ENCODE measurements at regions not wholly inside any gene's neighbourhood (a gene's known extent, or its start where the extent isn't known, plus 50 kb on each side); places are given as distances from the start of the nearest gene placed in this dataset.

DNA sequence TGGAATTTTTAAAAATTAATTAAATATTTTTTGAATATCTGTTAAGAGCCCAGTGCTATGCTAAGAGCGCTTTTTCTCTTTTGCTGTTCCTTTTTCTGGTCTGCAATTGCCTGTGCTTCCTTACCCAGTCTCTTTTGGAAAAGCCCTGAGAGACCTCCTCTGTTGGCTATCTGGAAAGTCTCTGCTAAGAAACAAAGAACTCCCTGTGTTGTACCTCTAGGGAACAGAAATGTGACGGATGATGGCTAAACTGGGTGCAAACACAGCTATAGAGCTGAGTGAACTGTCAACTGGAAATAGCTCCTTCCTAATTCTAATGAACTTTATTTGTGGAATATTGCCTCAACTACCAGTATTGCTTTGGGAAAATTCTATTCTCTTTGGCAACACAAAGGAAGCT, 261.6 kb upstream of the NOVA1 start:
- no peak for DNase-seq (ENCODE audit: low spot score)
- Histone ChIP-seq H3K18ac (ENCODE audit: low read length) (no peak overlapping the region), H2BK12ac (ENCODE audit: low read length) (no peak overlapping the region), H2AK5ac (ENCODE audit: low read depth, low read length) (no peak overlapping the region), H3K9ac (ENCODE audit: low read depth, low read length, poor library complexity) (no peak overlapping the region), H2BK15ac (ENCODE audit: low read length) (no peak overlapping the region), H3K27me3 (ENCODE audit: control insufficient read depth in 3 of 3, insufficient read depth in 3 of 3, low read depth in 1 of 3, low read length in 3 of 3) (no peaks in the 10 kb centered on the region), H3K23ac (ENCODE audit: low read depth, low read length, poor library complexity) (no peak overlapping the region), H2BK120ac (ENCODE audit: low read depth, low read length) (no peak overlapping the region), H3K14ac (ENCODE audit: low read length) (no peak overlapping the region), H2AFZ (ENCODE audit: low read length) (no peak overlapping the region), H3K4ac (ENCODE audit: low read length) (no peak overlapping the region), H4K8ac (ENCODE audit: low read depth, low read length) (no peak overlapping the region), H4K91ac (ENCODE audit: low read depth, low read length, poor library complexity) (no peak overlapping the region), H3K9me3 (replicated peaks in 1 of 2; ENCODE audit: control insufficient read depth in 2 of 2, insufficient read depth in 1 of 2, low read depth in 1 of 2, low read length in 2 of 2) (no peaks in the 10 kb centered on the region), H3K4me2 (ENCODE audit: insufficient read depth, low read length, poor library complexity, severe bottlenecking) (no peak overlapping the region), H2BK5ac (ENCODE audit: low read length) (no peak overlapping the region), H3K4me3 (ENCODE audit: low read length in 2 of 2) (no peak overlapping the region), H3K4me1 (ENCODE audit: control insufficient read depth in 2 of 2, insufficient read depth in 1 of 2, low read depth in 1 of 2, low read length in 2 of 2) (no peaks in the 10 kb centered on the region), H3K27ac (replicated peaks; ENCODE audit: low read length) (no peak overlapping the region), H3K36me3 (replicated peaks in 1 of 2; ENCODE audit: control insufficient read depth in 2 of 2, insufficient read depth in 2 of 2, low read length in 2 of 2) (no peaks in the 10 kb centered on the region), H3K79me1 (ENCODE audit: low read depth, low read length) (no peaks in the 10 kb centered on the region)
- WGBS, 2 donors (ENCODE audit: extremely low coverage in 2 of 2, insufficient read length in 2 of 2, insufficient replicate concordance in 1 of 2): no CpG with 5 or more reads among the region's 2 CpGs

- no peak overlapping the region for H3K4me2 ChIP-seq (ENCODE audit: insufficient read depth, low read length, poor library complexity, severe bottlenecking)
- no peaks in the 10 kb centered on the region for H3K36me3 ChIP-seq (replicated peaks in 1 of 2; ENCODE audit: control insufficient read depth in 2 of 2, insufficient read depth in 2 of 2, low read length in 2 of 2)
- no peak for DNase-seq (ENCODE audit: low spot score)
- no peak overlapping the region for H2AK5ac ChIP-seq (ENCODE audit: low read depth, low read length)
- no peak overlapping the region for H4K91ac ChIP-seq (ENCODE audit: low read depth, low read length, poor library complexity)
- no peak overlapping the region for H4K8ac ChIP-seq (ENCODE audit: low read depth, low read length)
- no peak overlapping the region for H2BK15ac ChIP-seq (ENCODE audit: low read length)
- no peak overlapping the region for H3K4me3 ChIP-seq (ENCODE audit: low read length in 2 of 2)
- no peak overlapping the region for H3K27ac ChIP-seq (replicated peaks; ENCODE audit: low read length)
- H3K14ac ChIP-seq (ENCODE audit: low read length): no peak overlapping the region
- no peak overlapping the region for H2BK12ac ChIP-seq (ENCODE audit: low read length)
- no peaks in the 10 kb centered on the region for H3K4me1 ChIP-seq (ENCODE audit: control insufficient read depth in 2 of 2, insufficient read depth in 1 of 2, low read depth in 1 of 2, low read length in 2 of 2)
- H3K9me3 ChIP-seq (replicated peaks in 1 of 2; ENCODE audit: control insufficient read depth in 2 of 2, insufficient read depth in 1 of 2, low read depth in 1 of 2, low read length in 2 of 2): no peaks in the 10 kb centered on the region
- no peak overlapping the region for H2AFZ ChIP-seq (ENCODE audit: low read length)
- no peak overlapping the region for H2BK120ac ChIP-seq (ENCODE audit: low read depth, low read length)
- WGBS, 2 donors (ENCODE audit: extremely low coverage in 2 of 2, insufficient read length in 2 of 2, insufficient replicate concordance in 1 of 2): no CpG with 5 or more reads among the region's 3 CpGs
- no peak overlapping the region for H2BK5ac ChIP-seq (ENCODE audit: low read length)
- H3K9ac ChIP-seq (ENCODE audit: low read depth, low read length, poor library complexity): no peak overlapping the region
- H3K4ac ChIP-seq (ENCODE audit: low read length): no peak overlapping the region
- no peak overlapping the region for H3K18ac ChIP-seq (ENCODE audit: low read length)
- no peak overlapping the region for H3K23ac ChIP-seq (ENCODE audit: low read depth, low read length, poor library complexity)
- H3K27me3 ChIP-seq (ENCODE audit: control insufficient read depth in 3 of 3, insufficient read depth in 3 of 3, low read depth in 1 of 3, low read length in 3 of 3): no peaks in the 10 kb centered on the region
- H3K79me1 ChIP-seq (ENCODE audit: low read depth, low read length): no peaks in the 10 kb centered on the region
These were observed 262.3 kb upstream of the NOVA1 start for GRCh38 chr14:26860111-26860510.

- no peak overlapping the region for H3K9ac ChIP-seq (ENCODE audit: low read depth, low read length, poor library complexity)
- H2AK5ac ChIP-seq (ENCODE audit: low read depth, low read length): no peak overlapping the region
- DNase-seq (ENCODE audit: low spot score): no peak
- H3K9me3 ChIP-seq (replicated peaks in 1 of 2; ENCODE audit: control insufficient read depth in 2 of 2, insufficient read depth in 1 of 2, low read depth in 1 of 2, low read length in 2 of 2): no peaks in the 10 kb centered on the region
- H3K18ac ChIP-seq (ENCODE audit: low read length): no peak overlapping the region
- no peak overlapping the region for H2AFZ ChIP-seq (ENCODE audit: low read length)
- no peak overlapping the region for H3K23ac ChIP-seq (ENCODE audit: low read depth, low read length, poor library complexity)
- no peak overlapping the region for H3K27ac ChIP-seq (replicated peaks; ENCODE audit: low read length)
- no peak overlapping the region for H3K14ac ChIP-seq (ENCODE audit: low read length)
- H3K36me3 ChIP-seq (replicated peaks in 1 of 2; ENCODE audit: control insufficient read depth in 2 of 2, insufficient read depth in 2 of 2, low read length in 2 of 2): no peaks in the 10 kb centered on the region
- no peaks in the 10 kb centered on the region for H3K27me3 ChIP-seq (ENCODE audit: control insufficient read depth in 3 of 3, insufficient read depth in 3 of 3, low read depth in 1 of 3, low read length in 3 of 3)
- peaks cover 0 to 2% of the 10 kb centered on the region in 2 donors for H3K4me1 ChIP-seq (ENCODE audit: control insufficient read depth in 2 of 2, insufficient read depth in 1 of 2, low read depth in 1 of 2, low read length in 2 of 2)
- no peak overlapping the region for H3K4ac ChIP-seq (ENCODE audit: low read length)
- no peak overlapping the region for H2BK5ac ChIP-seq (ENCODE audit: low read length)
- no peaks in the 10 kb centered on the region for H3K79me1 ChIP-seq (ENCODE audit: low read depth, low read length)
- H3K4me2 ChIP-seq (ENCODE audit: insufficient read depth, low read length, poor library complexity, severe bottlenecking): no peak overlapping the region
- H4K8ac ChIP-seq (ENCODE audit: low read depth, low read length): no peak overlapping the region
- no peak overlapping the region for H2BK12ac ChIP-seq (ENCODE audit: low read length)
- H2BK15ac ChIP-seq (ENCODE audit: low read length): no peak overlapping the region
- H4K91ac ChIP-seq (ENCODE audit: low read depth, low read length, poor library complexity): no peak overlapping the region
- no peak overlapping the region for H3K4me3 ChIP-seq (ENCODE audit: low read length in 2 of 2)
- WGBS, 2 donors (ENCODE audit: extremely low coverage in 2 of 2, insufficient read length in 2 of 2, insufficient replicate concordance in 1 of 2): no CpG with 5 or more reads among the region's 5 CpGs
- H2BK120ac ChIP-seq (ENCODE audit: low read depth, low read length): no peak overlapping the region
These were observed 265.9 kb upstream of the NOVA1 start for GRCh38 chr14:26863736-26864135.

DNA sequence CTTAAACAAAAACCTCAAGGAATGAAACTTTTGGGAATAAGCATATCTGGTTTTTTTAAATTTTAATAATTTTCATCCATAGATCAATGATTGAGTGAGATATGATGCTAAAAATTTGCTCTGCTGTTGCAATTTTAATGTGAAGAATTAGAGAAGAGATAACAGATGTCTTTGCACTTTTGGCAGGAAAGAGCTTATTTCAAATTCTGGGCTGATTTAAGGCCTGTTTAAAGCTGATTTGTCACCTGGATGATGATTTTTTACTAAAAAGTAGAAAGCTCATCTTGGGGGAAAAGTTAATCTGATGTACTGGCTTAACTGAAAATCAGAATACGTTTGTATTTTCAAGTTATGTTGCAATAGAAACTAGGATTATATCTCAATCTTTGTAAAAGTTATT, 268.9 kb upstream of the NOVA1 start:
- Histone ChIP-seq H4K91ac (ENCODE audit: low read depth, low read length, poor library complexity) (no peak overlapping the region), H3K36me3 (replicated peaks in 1 of 2; ENCODE audit: control insufficient read depth in 2 of 2, insufficient read depth in 2 of 2, low read length in 2 of 2) (no peaks in the 10 kb centered on the region), H3K4ac (ENCODE audit: low read length) (no peak overlapping the region), H3K27ac (replicated peaks; ENCODE audit: low read length) (no peak overlapping the region), H2BK120ac (ENCODE audit: low read depth, low read length) (no peak overlapping the region), H3K27me3 (ENCODE audit: control insufficient read depth in 3 of 3, insufficient read depth in 3 of 3, low read depth in 1 of 3, low read length in 3 of 3) (no peaks in the 10 kb centered on the region), H3K14ac (ENCODE audit: low read length) (no peak overlapping the region), H2BK5ac (ENCODE audit: low read length) (no peak overlapping the region), H3K9ac (ENCODE audit: low read depth, low read length, poor library complexity) (no peak overlapping the region), H2AFZ (ENCODE audit: low read length) (no peak overlapping the region), H2BK15ac (ENCODE audit: low read length) (no peak overlapping the region), H3K4me3 (ENCODE audit: low read length in 2 of 2) (no peak overlapping the region), H3K4me1 (ENCODE audit: control insufficient read depth in 2 of 2, insufficient read depth in 1 of 2, low read depth in 1 of 2, low read length in 2 of 2) (peaks cover 3 to 13% of the 10 kb centered on the region in 2 donors), H2AK5ac (ENCODE audit: low read depth, low read length) (no peak overlapping the region), H4K8ac (ENCODE audit: low read depth, low read length) (no peak overlapping the region), H2BK12ac (ENCODE audit: low read length) (no peak overlapping the region), H3K4me2 (ENCODE audit: insufficient read depth, low read length, poor library complexity, severe bottlenecking) (no peak overlapping the region), H3K9me3 (replicated peaks in 1 of 2; ENCODE audit: control insufficient read depth in 2 of 2, insufficient read depth in 1 of 2, low read depth in 1 of 2, low read length in 2 of 2) (no peaks in the 10 kb centered on the region), H3K79me1 (ENCODE audit: low read depth, low read length) (no peaks in the 10 kb centered on the region), H3K18ac (ENCODE audit: low read length) (no peak overlapping the region), H3K23ac (ENCODE audit: low read depth, low read length, poor library complexity) (no peak overlapping the region)
- DNase-seq (ENCODE audit: low spot score): no peak
- no CpG with 5 or more reads among the region's 1 CpG for WGBS, 2 donors (ENCODE audit: extremely low coverage in 2 of 2, insufficient read length in 2 of 2, insufficient replicate concordance in 1 of 2)

Data from neuronal stem cell (in vitro differentiated cells).